ENCODE measurements at regions not wholly inside any gene's neighbourhood (a gene's known extent, or its start where the extent isn't known, plus 50 kb on each side); places are given as distances from the start of the nearest gene placed in this dataset.

DNA sequence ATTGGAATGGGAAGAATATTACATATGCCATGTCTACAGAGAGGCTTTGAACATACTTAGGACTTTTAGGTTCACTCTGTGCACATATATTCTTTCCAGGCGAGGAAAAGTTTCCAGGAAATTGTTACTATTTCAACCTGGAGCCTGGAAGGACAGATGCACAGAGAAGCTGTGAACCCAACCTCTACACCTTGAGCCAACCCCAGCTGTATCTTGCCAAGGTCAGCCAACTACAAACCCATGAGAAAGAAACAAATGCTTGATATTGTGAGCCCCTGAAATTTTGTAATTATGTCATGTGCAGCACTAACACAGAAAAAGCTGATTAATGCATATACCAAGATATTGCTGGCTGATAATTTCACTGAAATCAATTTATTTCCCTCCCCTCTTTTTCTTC is 404.9 kb downstream of the GLRX3 start:
- TF ChIP-seq, protein P1, sequence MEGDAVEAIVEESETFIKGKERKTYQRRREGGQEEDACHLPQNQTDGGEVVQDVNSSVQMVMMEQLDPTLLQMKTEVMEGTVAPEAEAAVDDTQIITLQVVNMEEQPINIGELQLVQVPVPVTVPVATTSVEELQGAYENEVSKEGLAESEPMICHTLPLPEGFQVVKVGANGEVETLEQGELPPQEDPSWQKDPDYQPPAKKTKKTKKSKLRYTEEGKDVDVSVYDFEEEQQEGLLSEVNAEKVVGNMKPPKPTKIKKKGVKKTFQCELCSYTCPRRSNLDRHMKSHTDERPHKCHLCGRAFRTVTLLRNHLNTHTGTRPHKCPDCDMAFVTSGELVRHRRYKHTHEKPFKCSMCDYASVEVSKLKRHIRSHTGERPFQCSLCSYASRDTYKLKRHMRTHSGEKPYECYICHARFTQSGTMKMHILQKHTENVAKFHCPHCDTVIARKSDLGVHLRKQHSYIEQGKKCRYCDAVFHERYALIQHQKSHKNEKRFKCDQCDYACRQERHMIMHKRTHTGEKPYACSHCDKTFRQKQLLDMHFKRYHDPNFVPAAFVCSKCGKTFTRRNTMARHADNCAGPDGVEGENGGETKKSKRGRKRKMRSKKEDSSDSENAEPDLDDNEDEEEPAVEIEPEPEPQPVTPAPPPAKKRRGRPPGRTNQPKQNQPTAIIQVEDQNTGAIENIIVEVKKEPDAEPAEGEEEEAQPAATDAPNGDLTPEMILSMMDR (IDR thresholded peaks at IDR 0.05) = no peak
- TF ChIP-seq POLR2A (IDR thresholded peaks at IDR 0.05) = no peak
- no peak for TF ChIP-seq EP300 (IDR thresholded peaks at IDR 0.05)

All from ovary (tissue), 3 donors.